ENCODE measurements at regions not wholly inside any gene's neighbourhood (a gene's known extent, or its start where the extent isn't known, plus 50 kb on each side); places are given as distances from the start of the nearest gene placed in this dataset.

GRCh38 chr20:3306068-3306467, 67.1 kb upstream of the SLC4A11 start:
- Histone ChIP-seq H3K27me3 (ENCODE audit: control insufficient read depth, insufficient read depth, low read length) (no peaks in the 10 kb centered on the region), H3K36me3 (ENCODE audit: control insufficient read depth, insufficient read depth, low read length) (peaks cover 17% of the 10 kb centered on the region), H3K4me3 (ENCODE audit: low read depth, low read length) (no peak overlapping the region)
- DNase-seq (ENCODE audit: low read depth): no peak
- ChIA-PET POLR2A (interaction anchor here (0.5 kb wide), 1 partner anchor 14 kb away, joined by 7 read pairs; no protein-coding TSS in a partner anchor), CTCF (interaction anchor here (2.6 kb wide), 1 partner anchor 10 kb away, joined by 9 read pairs; no protein-coding TSS in a partner anchor)
- TF ChIP-seq, protein P1, sequence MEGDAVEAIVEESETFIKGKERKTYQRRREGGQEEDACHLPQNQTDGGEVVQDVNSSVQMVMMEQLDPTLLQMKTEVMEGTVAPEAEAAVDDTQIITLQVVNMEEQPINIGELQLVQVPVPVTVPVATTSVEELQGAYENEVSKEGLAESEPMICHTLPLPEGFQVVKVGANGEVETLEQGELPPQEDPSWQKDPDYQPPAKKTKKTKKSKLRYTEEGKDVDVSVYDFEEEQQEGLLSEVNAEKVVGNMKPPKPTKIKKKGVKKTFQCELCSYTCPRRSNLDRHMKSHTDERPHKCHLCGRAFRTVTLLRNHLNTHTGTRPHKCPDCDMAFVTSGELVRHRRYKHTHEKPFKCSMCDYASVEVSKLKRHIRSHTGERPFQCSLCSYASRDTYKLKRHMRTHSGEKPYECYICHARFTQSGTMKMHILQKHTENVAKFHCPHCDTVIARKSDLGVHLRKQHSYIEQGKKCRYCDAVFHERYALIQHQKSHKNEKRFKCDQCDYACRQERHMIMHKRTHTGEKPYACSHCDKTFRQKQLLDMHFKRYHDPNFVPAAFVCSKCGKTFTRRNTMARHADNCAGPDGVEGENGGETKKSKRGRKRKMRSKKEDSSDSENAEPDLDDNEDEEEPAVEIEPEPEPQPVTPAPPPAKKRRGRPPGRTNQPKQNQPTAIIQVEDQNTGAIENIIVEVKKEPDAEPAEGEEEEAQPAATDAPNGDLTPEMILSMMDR (IDR thresholded peaks at IDR 0.05; ENCODE audit: insufficient read depth, low read depth, low read length): no peak

- CTCF ChIA-PET: interaction anchor here (2.6 kb wide), 1 partner anchor 12 kb away, joined by 9 read pairs; no protein-coding TSS in a partner anchor
- Histone ChIP-seq H3K27me3 (ENCODE audit: control insufficient read depth, insufficient read depth, low read length) (no peaks in the 10 kb centered on the region), H3K4me3 (ENCODE audit: low read depth, low read length) (no peak overlapping the region), H3K36me3 (ENCODE audit: control insufficient read depth, insufficient read depth, low read length) (peaks cover 17% of the 10 kb centered on the region)
- POLR2A ChIA-PET: no interaction called here
- DNase-seq (ENCODE audit: low read depth): no peak
- TF ChIP-seq, protein P1 (IDR thresholded peaks at IDR 0.05; ENCODE audit: insufficient read depth, low read depth, low read length): no peak
These were observed 65.5 kb upstream of the SLC4A11 start for GRCh38 chr20:3304456-3304855.

DNA sequence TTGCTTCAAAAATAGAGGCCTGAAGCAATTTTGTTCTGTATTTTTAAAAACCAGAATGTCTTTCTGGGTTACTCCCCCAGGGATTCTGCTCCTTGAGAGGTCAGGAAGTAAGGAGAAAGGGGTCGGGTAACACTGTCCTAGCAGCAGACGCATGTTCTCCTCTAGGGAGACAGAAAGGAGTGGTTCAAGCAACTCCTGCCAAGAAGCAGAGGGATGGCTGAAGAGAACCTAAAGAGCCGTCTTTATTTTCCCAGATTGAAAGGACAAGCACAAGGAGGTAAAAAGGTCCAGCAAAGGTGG, 58.0 kb upstream of the SLC4A11 start:
- no peak overlapping the region for H3K4me3 ChIP-seq (ENCODE audit: low read depth, low read length)
- TF ChIP-seq, protein P1 (IDR thresholded peaks at IDR 0.05; ENCODE audit: insufficient read depth, low read depth, low read length): no peak
- ChIA-PET CTCF (interaction anchor here (0.6 kb wide), 1 partner anchor 178 kb away, joined by 3 read pairs; no protein-coding TSS in a partner anchor), POLR2A (no interaction called here)
- no peak for DNase-seq (ENCODE audit: low read depth)
- H3K27me3 ChIP-seq (ENCODE audit: control insufficient read depth, insufficient read depth, low read length): no peaks in the 10 kb centered on the region
- peaks cover 15% of the 10 kb centered on the region for H3K36me3 ChIP-seq (ENCODE audit: control insufficient read depth, insufficient read depth, low read length)

- Histone ChIP-seq H3K27me3 (ENCODE audit: control insufficient read depth, insufficient read depth, low read length) (no peaks in the 10 kb centered on the region), H3K36me3 (ENCODE audit: control insufficient read depth, insufficient read depth, low read length) (peaks cover 15% of the 10 kb centered on the region), H3K4me3 (ENCODE audit: low read depth, low read length) (no peak overlapping the region)
- CTCF ChIA-PET: no interaction called here
- no peak for DNase-seq (ENCODE audit: low read depth)
- TF ChIP-seq, protein P1 (IDR thresholded peaks at IDR 0.05; ENCODE audit: insufficient read depth, low read depth, low read length): no peak
- POLR2A ChIA-PET: no interaction called here
These were observed 57.5 kb upstream of the SLC4A11 start for GRCh38 chr20:3296261-3297078.
